ENCODE measurements at regions not wholly inside any gene's neighbourhood (a gene's known extent, or its start where the extent isn't known, plus 50 kb on each side); places are given as distances from the start of the nearest gene placed in this dataset.

DNA sequence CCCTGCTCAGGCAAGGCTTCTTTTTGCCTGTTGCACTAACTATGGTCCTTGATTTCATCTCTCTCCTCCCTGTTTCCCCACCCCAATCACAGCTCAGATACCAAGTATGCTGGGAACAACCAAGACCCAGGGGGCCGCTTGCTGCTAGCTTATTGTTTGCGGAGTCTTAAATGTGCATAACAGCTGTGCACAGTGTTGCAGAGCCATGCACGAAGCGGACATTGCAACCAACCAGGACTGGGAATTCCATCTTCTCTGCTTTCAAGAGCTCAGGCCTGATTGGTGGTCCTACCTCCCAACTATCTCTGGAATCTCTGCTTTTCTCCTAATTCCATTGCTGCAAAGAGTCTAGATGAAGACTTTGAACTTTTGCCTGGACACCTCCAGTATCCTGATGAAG lies 281.3 kb upstream of the TNRC6C start:
- no peak overlapping the region for H3K4me3 ChIP-seq (ENCODE audit: low read length)
- DNase-seq (ENCODE audit: low read depth), result no peak
- TF ChIP-seq, protein P1, sequence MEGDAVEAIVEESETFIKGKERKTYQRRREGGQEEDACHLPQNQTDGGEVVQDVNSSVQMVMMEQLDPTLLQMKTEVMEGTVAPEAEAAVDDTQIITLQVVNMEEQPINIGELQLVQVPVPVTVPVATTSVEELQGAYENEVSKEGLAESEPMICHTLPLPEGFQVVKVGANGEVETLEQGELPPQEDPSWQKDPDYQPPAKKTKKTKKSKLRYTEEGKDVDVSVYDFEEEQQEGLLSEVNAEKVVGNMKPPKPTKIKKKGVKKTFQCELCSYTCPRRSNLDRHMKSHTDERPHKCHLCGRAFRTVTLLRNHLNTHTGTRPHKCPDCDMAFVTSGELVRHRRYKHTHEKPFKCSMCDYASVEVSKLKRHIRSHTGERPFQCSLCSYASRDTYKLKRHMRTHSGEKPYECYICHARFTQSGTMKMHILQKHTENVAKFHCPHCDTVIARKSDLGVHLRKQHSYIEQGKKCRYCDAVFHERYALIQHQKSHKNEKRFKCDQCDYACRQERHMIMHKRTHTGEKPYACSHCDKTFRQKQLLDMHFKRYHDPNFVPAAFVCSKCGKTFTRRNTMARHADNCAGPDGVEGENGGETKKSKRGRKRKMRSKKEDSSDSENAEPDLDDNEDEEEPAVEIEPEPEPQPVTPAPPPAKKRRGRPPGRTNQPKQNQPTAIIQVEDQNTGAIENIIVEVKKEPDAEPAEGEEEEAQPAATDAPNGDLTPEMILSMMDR (conservative IDR thresholded peaks at IDR 0.05; ENCODE audit: low read depth, low read length), result no peak

- TF ChIP-seq, protein P1 (conservative IDR thresholded peaks at IDR 0.05; ENCODE audit: low read depth, low read length), result no peak
- no peak for DNase-seq (ENCODE audit: low read depth)
- no peak overlapping the region for H3K4me3 ChIP-seq (ENCODE audit: low read length)
These were observed 280.9 kb upstream of the TNRC6C start for GRCh38 chr17:77677630-77678029.

GRCh38 chr17:77679589-77679988 lies 278.9 kb upstream of the TNRC6C start:
- H3K4me3 ChIP-seq (ENCODE audit: low read length), result no peak overlapping the region
- no peak for DNase-seq (ENCODE audit: low read depth)
- TF ChIP-seq, protein P1 (conservative IDR thresholded peaks at IDR 0.05; ENCODE audit: low read depth, low read length), result no peak

DNA sequence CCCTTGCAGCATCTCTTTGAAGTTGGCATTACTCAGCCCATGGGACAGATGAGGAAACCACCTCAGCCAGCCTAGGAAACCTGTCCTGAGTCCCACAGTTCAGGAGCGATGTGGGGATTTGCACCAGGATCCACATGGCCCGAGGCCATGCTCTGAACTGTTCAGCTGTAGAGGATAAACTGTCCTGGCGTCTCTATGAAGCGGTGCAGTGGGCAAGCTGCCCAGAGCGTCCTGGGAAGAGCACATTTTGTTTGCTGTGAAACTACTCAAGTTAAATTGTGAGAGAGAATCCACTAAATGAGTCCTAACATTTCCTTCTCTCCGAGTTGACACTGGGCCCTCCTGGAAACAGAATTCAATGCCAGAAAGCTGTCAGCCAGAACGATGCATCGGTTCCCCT lies 276.6 kb upstream of the TNRC6C start:
- no peak overlapping the region for H3K4me3 ChIP-seq (ENCODE audit: low read length)
- no peak for DNase-seq (ENCODE audit: low read depth)
- TF ChIP-seq, protein P1 (conservative IDR thresholded peaks at IDR 0.05; ENCODE audit: low read depth, low read length), result no peak

DNA sequence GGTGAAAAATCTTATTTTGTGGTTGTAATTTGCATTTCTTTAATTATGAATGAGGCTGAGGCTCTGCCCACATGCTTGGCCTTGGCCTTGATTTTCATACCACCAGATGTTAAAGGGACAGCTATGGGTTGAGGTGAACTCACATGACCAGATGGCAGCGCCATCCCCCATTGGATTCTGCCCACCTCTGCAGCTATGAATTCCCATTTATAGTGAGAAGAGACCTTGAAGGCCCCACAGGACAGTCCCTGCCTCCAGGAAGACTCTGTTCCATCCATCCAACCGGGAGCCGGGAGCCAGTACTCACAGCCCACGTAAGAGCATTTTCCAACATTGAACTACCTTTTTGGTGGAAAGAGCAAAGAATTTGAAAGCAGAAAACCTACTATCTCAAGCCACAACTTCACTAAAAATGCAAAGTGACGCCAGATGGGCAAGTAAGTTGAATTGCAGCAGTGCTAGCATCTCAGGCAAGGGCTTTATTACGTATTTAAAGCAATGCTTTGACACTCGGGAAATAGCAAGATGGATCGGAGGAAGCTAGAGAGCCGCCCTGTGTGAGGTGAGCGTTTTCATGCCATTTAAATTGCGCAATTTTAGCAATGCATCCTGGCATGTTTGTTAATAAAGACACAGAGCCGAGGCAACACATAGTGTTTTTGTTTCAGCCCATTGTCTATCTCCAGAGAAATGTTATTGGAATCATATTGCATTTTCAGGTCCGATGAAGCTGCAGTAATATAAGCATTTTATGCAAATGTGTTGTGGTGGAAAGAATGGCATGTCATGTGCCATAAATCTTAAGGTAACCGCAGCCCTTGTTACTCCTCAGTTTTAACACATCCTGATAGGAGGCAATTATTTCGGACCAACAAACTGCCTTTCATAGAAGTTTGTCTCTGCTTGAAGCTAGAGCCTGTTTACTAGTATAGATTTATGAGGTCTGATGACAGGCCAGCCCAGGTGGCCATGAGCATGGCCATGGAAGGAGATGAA lies 273.4 kb upstream of the TNRC6C start:
- no peak for DNase-seq (ENCODE audit: low read depth)
- TF ChIP-seq, protein P1 (conservative IDR thresholded peaks at IDR 0.05; ENCODE audit: low read depth, low read length), result no peak
- no peak overlapping the region for H3K4me3 ChIP-seq (ENCODE audit: low read length)

GRCh38 chr17:77685881-77686486 lies 272.5 kb upstream of the TNRC6C start:
- TF ChIP-seq, protein P1 (conservative IDR thresholded peaks at IDR 0.05; ENCODE audit: low read depth, low read length), result no peak
- DNase-seq (ENCODE audit: low read depth), result no peak
- no peak overlapping the region for H3K4me3 ChIP-seq (ENCODE audit: low read length)
